Stimulated activated naive CD4-positive, alpha-beta T cell treated with Interleukin-2 at 50 U/mL for 16 hours (primary cell): ENCODE measurements at regions not wholly inside any gene's neighbourhood (a gene's known extent, or its start where the extent isn't known, plus 50 kb on each side); places are given as distances from the start of the nearest gene placed in this dataset.

Source experiments
- DNase-seq: peaks from one replicate; lab custom pipeline; 2025; lab: John Stamatoyannopoulos, UW

DNA sequence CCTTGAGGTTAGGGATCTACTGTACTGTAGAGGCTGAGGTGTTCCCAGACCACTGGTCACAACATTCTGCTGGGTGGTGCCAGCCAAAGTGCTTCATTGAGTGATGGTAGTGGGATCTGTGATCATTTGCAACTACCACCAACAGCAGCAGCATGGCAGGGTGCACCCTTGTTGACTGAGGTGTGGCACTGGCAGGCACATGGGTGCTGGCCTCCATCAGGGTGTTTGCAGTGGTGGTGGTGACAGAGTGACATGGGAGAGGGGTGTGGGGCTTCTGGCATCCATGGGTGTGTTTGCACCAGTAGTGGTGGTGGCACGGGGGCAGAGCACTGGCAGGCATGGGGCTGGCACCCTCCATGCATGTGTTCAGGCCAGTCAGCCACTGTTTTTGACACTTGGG lies 183.7 kb upstream of the LYPLAL1 start:
- no peak for DNase-seq

DNA sequence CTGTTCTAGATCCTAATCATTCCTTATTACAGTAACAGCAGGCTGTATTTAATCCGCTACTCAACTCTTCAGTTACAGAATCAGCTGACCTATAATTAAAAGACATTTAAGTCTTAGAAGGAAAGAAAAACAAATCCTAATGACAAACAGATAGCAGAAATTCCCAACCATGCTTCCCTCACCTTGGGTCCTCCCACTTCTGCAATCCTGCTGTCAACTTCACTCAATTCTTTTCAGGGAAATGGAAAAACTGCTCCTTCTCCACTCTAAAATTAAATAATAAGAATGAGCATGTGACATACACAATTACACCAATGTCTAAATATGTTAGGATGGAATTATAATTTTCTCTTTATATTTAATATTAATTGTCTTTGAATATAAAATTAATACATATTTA lies 182.6 kb upstream of the LYPLAL1 start:
- no peak for DNase-seq

DNA sequence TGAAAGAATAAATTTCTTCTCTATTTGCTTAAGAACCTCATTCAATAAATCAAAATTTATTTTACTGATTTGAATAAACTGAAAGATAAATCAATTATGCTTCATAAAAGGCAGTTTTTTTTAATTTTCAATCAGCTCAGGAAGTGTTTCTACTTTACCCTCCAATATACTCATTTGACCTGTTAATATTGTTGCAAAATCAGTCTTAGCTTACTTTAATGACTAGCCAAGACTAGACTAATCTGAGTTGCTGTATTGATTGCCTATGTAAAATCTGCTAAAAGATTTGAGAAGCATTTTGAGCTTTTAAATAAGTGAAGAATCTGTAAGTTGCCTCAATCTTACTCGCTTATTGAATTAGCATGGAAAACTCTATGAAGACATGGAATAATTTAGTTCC lies 179.1 kb upstream of the LYPLAL1 start:
- no peak for DNase-seq

DNA sequence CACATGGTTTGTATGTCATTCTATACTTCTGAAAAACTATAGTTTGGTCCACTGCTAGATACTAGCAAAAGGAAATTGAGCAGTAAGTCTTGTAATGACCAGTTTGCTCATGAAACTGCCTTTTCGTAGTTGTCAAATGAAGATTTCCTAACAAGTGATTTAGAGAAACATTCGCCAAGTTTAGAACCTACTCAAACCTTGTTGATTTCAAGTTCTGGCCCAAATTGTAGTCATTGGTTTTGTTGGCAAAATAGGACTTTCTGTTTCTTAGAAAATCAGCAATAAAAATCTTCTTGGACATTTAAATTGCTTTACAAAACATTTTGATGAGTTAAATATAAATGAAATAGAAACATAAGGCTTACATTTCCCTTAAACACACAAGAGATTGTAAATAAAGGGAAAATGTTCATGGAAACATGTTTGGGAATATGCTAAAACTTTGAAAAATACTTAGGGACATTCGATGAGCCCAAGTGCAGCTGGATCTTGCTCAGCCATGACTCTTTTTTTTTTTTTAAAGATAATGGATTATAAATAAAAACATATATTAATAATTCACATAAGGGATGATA lies 178.5 kb upstream of the LYPLAL1 start:
- DNase-seq, result no peak

DNA sequence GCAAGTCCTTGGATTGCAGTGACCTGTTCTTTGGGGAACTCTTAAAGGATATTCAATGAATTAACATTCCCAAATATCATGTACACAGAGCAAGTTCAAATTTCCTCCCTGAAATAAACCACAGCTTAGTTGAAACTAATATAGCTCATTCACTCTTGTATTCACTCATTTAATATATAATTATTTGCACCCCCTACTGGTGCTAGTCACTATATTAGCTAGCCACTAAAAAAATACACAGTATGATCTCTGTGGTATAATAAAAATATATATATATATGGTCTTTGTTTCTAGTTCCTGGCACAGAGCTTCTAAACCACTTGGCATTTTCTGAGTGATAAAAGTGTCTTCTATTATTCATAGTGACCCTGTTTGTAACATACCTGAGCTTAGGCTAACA lies 177.3 kb upstream of the LYPLAL1 start:
- no peak for DNase-seq

DNA sequence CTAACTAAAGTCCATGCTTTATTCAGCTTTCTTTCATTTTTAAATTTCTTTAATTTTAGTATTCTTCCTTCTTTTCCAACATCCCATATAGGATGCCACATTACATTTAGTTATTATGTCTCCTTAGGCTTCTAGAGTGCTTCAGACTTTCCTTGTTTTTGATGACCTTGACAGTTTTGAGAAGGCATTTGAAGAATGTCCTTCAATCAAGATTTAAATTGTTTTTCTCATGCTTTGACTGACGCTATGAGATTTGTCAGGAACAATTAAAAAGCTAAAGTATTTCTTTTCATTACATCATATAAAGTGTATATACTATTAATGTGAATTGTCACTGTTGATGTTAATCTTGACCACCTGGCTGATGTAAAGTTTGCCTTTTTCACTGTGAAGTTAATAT lies 173.7 kb upstream of the LYPLAL1 start:
- DNase-seq, result no peak

DNA sequence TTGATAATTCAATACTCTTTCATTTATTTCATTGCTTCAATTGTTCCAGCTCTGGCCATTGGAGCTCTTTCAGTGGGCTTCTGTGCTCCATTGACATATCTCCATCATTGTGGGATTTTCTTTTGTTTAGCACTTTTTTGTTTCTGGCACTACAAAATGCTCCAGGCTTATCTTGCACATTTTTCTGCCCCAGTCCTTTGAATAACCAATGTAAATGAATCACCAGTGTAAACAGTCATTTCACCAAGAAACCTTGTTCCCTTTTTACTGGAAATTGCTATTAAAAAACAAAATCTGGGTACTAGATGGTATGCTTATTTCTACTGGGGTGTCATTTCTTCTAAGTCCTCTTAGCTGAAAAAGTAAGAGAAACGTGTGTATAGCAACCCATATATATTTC lies 173.0 kb upstream of the LYPLAL1 start:
- DNase-seq, result no peak

DNA sequence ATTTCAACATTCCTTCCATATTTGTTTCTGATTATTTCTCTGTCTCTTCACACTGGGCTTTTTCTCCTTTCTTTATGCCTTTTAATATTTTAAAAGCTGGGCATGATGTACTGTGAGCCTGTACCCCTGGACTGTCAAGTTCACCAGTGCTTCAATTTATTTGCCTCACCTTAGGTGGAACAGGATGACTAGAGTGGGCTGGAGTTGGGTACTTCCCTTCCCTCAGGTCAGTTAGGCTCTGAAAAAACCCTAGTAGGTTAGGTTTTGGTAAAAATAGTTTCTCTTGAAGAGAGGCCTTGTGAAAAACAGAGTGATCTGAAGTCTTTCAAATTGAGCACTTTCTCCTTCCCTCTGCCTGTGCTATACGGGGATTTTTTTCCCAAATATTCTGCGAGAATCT lies 163.0 kb upstream of the LYPLAL1 start:
- DNase-seq, result no peak

DNA sequence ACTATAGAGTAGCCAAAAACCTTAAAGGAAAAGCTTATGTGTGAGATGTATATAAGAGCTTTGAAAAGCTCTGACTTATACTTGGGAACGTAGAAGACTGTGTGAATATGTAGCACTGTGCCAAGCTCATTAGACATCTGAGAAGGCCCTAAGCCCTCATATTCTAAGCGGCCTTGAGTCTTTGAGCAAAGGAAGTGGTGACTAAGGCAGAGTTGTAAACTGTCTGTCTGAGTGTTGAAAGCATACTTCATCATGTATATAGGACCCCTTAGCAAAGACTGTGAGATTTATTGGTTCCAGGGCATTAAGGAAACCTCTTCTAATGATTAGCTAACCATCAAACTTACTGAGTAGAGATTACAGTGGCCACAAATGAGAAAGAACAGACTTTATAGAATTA lies 153.3 kb upstream of the LYPLAL1 start:
- no peak for DNase-seq

DNA sequence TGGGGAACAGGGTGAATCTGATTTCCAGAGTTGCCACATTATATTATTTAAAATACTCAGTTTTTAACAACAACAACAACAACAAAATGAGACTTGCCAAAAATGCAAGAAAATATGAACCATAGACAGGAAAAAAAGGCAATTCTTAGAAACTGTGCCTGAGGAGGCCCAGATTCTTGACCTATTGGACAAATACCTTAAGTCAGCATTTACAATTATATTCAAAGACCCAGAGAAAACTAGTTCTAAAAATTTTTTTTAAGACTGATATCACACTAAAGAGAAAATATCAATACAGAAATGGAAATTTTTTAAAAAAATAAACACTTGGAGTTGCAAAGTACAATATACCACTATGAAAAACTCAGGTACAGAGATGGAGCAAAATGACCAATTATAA lies 152.8 kb upstream of the LYPLAL1 start:
- no peak for DNase-seq

DNA sequence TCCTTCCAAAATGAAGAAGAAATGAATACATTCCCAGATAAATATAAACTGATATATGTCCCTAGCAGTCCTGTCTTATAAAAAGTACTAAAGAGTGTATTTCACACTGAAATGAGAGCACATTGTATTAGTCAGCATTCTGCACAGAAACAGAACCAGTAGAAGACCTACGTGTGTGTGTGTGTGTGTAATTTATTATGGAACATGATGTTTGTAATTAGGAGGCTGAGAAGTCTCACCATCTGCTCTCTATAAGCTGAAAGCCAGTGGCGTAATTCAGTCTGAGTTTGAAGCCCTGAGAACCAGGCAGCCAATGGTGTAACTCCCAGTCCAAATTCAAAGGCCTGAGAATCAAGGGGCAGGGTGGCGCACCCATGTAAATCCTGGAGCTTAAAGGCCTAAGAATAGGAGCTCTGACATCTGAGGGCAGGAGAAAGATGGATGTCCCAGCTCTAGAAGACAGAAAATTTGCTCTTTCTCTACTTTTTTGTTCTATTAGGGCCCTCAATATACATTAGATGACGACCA lies 146.5 kb upstream of the LYPLAL1 start:
- no peak for DNase-seq

DNA sequence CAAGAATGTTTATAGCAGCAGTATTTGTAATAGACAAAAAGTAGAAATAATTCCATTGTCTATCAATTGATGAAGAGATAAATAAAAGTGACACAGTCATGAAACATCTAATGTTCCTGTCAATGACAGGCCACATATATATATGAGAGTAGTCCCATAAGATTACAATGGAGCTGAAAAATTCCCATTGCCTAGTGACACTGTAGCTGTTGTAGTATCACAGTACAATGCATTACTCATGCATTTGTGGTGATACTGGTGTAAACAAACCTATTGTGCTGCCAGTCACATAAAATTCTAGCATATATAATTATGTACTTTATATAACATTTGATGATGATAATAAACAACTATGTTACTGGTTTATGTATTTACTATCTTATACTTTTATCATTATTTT lies 141.9 kb upstream of the LYPLAL1 start:
- DNase-seq, result no peak

DNA sequence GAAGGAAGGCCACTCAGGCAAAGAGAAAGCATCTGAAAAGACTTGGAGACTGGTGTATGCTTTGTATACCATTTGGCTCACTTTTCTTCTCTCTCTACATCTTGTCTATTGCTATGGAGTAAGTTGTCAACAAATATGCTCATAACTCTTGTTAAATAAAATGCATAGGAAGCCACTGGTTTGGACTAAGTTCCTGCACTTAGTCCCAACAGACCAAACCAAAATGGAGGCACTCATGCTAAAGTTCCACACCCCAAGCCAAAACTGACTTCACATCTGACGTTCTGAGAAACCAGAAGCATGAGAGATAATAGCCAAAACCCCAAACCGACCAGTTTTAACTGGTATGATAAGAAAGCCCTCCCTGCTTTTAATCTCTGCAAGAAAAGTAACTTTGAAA lies 135.3 kb upstream of the LYPLAL1 start:
- DNase-seq, result no peak

DNA sequence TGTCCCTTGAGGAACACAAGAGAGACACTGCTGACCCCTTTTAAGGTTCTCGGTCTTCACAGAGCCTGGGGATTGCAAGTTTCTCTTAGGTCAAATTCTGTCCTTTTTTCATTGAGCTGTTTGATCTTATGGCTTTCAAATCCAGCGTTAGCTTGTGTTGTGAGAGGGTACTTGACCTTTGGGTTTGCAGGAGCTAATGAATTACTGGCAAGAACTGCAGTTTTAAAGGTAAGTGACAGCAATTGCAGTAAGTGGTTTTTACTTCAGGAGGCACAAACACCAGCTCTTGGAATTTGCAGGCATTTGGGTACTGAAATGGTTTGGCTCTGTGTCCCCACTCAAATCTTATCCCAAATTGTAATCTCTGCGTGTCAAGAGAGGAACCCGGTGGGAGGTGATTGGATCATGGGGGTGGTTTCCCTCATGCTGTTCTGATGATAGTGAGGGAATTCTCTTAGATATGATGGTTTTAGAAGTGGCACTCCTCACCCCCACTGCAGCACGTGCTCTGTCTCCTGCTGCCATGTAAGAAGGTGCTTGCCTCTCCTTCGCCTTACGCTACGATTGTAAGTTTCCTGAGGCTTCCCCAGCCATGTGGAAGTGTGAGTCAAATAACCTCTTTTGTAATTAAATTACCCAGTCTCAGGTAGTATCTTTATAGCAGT lies 134.5 kb upstream of the LYPLAL1 start:
- no peak for DNase-seq

DNA sequence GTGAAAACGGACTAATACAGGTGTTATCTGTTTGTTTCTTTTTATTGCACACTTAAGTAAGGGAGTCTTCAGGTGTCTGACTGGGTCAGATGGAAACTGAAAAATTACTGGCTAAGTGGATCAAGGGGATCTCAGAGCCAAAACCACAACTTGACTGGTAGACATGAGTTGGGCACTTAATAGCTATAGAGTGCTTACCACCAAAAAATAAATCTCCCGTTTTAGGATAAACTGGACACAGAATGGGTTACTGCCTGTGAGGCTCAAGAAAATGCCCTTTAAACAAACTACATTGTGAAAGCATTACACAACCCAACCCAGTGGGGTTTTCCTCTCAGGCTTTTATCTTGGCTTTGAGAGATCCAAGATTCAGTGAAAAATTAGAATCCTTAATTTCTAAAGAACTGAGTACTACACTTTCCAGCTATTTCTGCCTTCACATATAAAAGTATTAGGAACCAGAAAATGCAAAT lies 134.0 kb upstream of the LYPLAL1 start:
- DNase-seq, result no peak

DNA sequence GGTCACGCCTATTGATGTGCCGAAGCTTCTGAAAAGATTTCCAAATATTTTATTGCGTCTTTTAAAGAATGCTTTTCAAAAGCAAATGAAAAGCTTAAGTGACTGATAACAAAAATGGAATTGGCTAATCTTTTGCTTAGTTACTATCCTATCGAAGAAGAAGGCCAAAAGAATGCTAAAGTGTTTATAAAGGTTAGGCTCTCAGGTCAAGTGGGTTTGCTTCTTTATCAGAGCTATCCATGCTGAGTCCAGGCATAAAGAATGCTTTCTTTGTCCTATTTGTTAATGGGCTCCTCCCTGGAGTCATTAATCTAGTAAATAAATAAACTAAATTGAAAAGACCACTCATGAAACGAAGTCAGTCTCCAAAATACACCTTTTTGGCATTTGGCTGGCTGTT lies 133.4 kb upstream of the LYPLAL1 start:
- no peak for DNase-seq

DNA sequence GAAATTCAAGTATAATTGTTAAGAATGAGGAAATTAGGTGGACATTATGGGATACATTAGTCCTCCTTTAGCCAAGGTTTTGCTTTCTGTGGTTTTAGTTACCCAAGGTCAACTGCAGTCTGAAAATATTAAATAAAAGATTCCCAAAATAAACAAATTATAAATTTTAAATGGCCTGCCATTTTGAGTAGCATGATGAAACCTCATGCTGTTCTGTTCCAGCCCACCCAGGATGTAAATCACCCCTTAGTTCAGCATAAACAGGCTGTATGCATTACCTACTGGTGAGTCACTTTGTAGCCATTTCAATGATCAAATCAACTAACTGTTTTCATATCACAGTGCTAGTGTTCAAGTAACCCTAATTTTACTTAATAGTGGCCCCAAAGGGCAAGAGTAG lies 132.5 kb upstream of the LYPLAL1 start:
- no peak for DNase-seq

DNA sequence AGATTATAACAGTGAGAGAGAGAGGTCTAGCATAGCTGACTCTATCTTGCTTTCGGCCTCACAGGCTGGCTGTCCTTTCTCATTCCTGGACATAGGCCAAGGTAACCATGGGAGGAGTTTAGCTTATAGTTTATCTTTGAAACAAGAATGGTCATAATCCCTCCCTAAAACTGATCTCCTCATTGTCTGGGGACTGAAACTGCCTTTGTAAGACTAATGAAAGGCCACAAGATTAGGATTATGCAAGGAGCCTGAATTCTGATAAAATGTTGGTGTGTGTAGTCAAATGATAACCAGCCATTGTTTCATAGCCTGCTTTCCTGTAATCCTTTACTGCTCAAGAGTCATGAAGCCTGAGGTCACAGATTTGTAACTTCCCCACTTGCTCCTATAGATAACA lies 131.9 kb upstream of the LYPLAL1 start:
- DNase-seq, result no peak

DNA sequence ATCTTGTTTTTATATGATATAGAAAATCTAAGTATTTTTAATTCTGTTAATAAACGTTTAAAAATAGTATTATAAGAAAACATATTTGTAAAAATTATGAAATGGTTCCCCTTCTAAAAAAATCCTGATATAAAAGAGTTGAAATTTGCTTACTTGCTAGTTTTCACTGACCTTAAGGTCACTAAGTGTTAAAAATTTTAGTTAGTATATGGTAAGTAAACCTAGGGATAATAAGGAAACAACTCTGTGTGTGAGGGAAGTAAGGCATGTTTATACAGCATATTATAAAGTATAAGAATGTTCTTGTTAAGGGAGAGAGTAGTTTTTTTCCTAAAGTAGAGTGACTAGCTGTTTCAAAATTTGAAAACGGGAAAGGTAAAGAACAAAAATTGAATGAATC lies 130.9 kb upstream of the LYPLAL1 start:
- DNase-seq, result no peak

DNA sequence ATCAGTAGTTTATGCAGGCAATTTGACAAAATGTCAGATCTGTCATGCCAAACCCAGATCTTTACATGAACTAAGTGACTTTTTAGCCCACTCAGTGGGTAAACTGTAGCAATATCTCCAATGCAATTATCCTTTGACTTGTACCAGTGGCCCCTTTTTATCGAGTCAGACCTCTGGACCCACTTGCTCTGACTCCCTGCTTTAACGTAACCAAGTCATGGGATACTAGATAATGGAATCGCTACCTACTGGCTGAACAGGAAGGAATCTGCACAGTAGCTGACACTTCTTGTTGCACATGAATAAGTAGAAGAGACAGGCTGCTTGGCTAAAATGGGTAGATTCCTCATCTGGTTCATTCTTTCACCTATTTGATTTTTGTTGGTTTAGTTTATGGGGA lies 128.4 kb upstream of the LYPLAL1 start:
- DNase-seq, result no peak

DNA sequence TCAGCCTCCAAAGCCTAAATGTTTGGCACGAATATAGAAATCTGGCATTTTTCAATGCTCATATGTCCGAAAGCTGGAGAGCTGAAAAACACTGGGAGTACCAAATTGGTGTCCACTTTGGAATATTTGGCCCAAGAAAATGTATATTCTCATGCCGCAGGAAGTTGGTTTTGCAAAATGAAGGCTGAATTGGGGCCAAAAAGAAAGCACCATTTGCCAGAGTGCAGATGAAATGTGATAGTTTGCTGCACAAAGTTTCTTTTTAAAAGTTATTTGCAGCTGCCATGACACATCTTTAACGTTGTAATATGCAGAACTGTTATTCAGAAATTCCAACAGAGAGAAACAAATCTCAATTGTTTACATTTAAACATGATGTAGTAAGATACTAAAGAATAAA lies 124.2 kb upstream of the LYPLAL1 start:
- DNase-seq, result no peak

DNA sequence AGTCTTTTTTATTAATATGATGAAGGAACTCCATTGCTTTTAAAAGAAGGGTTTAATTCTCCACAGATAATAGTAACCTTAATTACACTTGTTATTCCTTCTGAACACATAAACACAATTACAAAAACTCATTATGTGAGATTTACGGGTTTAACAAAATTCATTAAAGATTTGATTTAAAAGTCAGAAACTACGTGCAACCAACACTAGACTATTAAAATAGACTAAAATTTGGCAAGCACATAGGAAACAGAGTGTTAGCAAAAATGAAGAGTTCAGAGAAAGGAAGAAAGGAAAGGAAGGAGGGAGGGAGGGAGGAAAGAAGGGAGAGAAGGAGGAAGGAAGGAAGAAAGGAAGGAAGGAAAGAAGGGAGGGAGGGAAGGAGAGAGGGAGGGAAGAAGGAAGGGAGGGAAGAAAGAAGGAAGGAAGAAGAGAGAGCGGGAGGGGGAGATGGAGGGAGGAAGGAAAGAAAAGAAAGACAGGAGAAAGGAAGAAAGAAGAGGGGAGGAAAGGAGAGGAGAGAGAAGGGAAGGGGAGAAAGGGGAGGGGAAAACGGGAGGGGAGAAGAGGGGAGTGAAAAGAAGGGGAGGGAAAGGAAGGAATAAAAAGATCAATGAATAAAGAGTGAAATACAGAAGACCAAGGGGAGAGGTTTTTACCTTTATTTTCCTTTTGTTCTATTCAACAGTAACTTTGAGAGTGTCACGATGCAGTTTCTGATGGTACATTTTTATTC lies 123.4 kb upstream of the LYPLAL1 start:
- no peak for DNase-seq

DNA sequence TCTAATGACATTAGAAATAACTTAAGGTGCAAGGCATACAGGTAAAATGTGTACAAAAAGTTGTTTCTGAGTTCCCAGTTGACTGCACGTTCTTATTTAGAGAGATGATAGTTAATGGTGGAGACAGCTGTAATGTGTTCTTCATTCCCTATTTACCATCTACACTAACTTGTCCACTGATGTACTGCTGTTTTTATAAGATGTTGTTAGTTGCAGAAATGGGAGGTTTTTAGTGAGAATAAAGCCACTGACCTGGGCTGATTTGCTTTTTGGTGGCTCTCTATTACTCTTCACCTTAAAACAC lies 122.9 kb upstream of the LYPLAL1 start:
- no peak for DNase-seq

DNA sequence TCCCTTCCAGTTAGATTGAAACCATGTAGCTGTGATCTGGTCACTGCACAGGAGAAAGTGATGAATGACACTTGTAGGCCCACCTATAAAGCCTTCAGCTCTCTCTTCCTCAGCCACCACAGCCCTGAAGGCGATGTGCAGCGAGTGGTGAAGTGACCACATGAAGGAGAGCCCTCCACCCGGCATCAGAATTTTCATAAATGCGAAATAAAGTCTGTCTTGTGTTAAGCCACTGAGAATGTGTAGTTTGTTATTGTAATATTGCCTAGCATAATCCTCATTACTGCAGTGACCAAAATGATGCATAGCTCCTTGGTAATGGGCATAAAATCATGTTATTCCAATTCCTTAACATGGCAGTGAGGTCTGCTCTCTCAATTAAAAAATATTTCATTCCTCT lies 122.1 kb upstream of the LYPLAL1 start:
- no peak for DNase-seq
